Endothelial cell of umbilical vein (primary cell): ENCODE measurements at regions not wholly inside any gene's neighbourhood (a gene's known extent, or its start where the extent isn't known, plus 50 kb on each side); places are given as distances from the start of the nearest gene placed in this dataset.

Source experiments
- BruUV-seq: library from RNA; stranded (reverse); fragments of 400-500 nt; replicated peaks from 2 replicates; lab custom pipeline; 2021; lab: Mats Ljungman, UMichigan
- CTCF ChIA-PET: fragments of 300-600, 350-600 bp; sonication (Branson Sonifier 250); formaldehyde crosslinking; loops from one replicate; lab custom pipeline; 2021; ENCODE audit warnings: antibody characterized with exemption, inconsistent platforms; lab: Charles Lee
- POLR2A ChIA-PET: fragments of 300-600, 350-600 bp; sonication (Branson Sonifier 250); formaldehyde crosslinking; loops from one replicate; lab custom pipeline; 2021; ENCODE audit warnings: antibody characterized with exemption, inconsistent platforms; lab: Charles Lee
- DNase-seq: peaks from one replicate; pipeline ENCODE4 v3.0.0-alpha.2; 2011; ENCODE audit warnings: low read depth, low spot score
- FAIRE-seq: peaks from 2 replicates; lab custom pipeline; 2011; peaks lifted over from hg19 to GRCh38; lab: Jason Lieb, UNC
- H2AFZ ChIP-seq: 2 replicates; pipeline ENCODE4 v1.6.0; 2012; ENCODE audit warnings: low read depth, low read length, control low read depth, inconsistent platforms
- H3K27ac ChIP-seq: 2 replicates; pipeline ENCODE4 v1.5.1; 2011; ENCODE audit warnings: low read depth, mild to moderate bottlenecking, control low read depth, low read length, moderate library complexity; ENCODE audit not compliant: insufficient read depth
- H3K27me3 ChIP-seq, 2 experiments: 2 replicates each; pipeline versions ENCODE4 v1.6.0 to v1.6.1; 2011; ENCODE audit warnings: low read length in 2 of 2, mixed read lengths in 1 of 2; ENCODE audit not compliant: control insufficient read depth in 2 of 2, insufficient read depth in 2 of 2
- H3K36me3 ChIP-seq, 2 experiments: 2 replicates in 1 of 2; 3 replicates in 1 of 2; pipeline ENCODE4 v1.5.1; 2011; ENCODE audit warnings: low read length in 2 of 2, mild to moderate bottlenecking in 1 of 2, moderate library complexity in 1 of 2; ENCODE audit not compliant: control insufficient read depth in 2 of 2, insufficient read depth in 2 of 2; ENCODE audit errors: extremely low read depth in 1 of 2
- H3K4me1 ChIP-seq: 3 replicates; pipeline ENCODE4 v1.5.1; 2011; ENCODE audit warnings: mild to moderate bottlenecking, low read length; ENCODE audit not compliant: control insufficient read depth, insufficient read depth; ENCODE audit errors: extremely low read depth
- H3K4me2 ChIP-seq: 2 replicates; pipeline ENCODE4 v1.6.1; 2011; ENCODE audit warnings: low read length, control low read depth, mixed read lengths; ENCODE audit not compliant: insufficient read depth
- H3K4me3 ChIP-seq, 3 experiments: fragments of 200-600 bp in 1 of 3; sonication (generic), shearing (Covaris generic) in 1 of 3; replicated peaks in 1 of 3; 2 replicates each; pipeline ENCODE4 v1.5.1; 2011 to 2016; ENCODE audit warnings: control low read depth in 3 of 3, low read length in 3 of 3, mild to moderate bottlenecking in 2 of 3, inconsistent platforms in 1 of 3, low read depth in 1 of 3, moderate library complexity in 1 of 3; ENCODE audit not compliant: insufficient read depth in 1 of 3
- H3K79me2 ChIP-seq: 2 replicates; pipeline ENCODE4 v1.6.0; 2012; ENCODE audit warnings: low read length, inconsistent platforms; ENCODE audit not compliant: control insufficient read depth, insufficient read depth
- H3K9ac ChIP-seq: replicated peaks from 2 replicates; pipeline ENCODE3; 2011; ENCODE audit warnings: low read length, control low read depth; ENCODE audit not compliant: insufficient read depth; ENCODE audit errors: extremely low read depth
- H3K9me1 ChIP-seq: replicated peaks from 3 replicates; pipeline ENCODE4 v1.6.0; 2011; ENCODE audit warnings: mild to moderate bottlenecking, low read length; ENCODE audit not compliant: control insufficient read depth, insufficient read depth; ENCODE audit errors: extremely low read depth
- H3K9me3 ChIP-seq: replicated peaks from 2 replicates; pipeline ENCODE4 v1.5.1; 2012; ENCODE audit warnings: low read length, inconsistent platforms; ENCODE audit not compliant: control insufficient read depth, insufficient read depth
- H4K20me1 ChIP-seq: replicated peaks from 2 replicates; pipeline ENCODE3; 2011; ENCODE audit warnings: mild to moderate bottlenecking, low read length; ENCODE audit not compliant: control insufficient read depth, insufficient read depth; ENCODE audit errors: extremely low read depth
- CTCF ChIP-seq, 2 donors: IDR thresholded peaks; 1 replicate in 1 of 2; 2 replicates in 1 of 2; pipeline ENCODE4 v1.5.1; 2011; ENCODE audit warnings: low read length in 2 of 2, mild to moderate bottlenecking in 2 of 2, moderate library complexity in 2 of 2, control low read depth in 1 of 2, inconsistent platforms in 1 of 2, low read depth in 1 of 2; ENCODE audit not compliant: insufficient read depth in 1 of 2; ENCODE audit errors: extremely low read depth in 1 of 2
- EZH2 ChIP-seq: IDR thresholded peaks from 2 replicates; pipeline ENCODE4 v1.6.1; 2012; ENCODE audit warnings: borderline replicate concordance, low read depth, mild to moderate bottlenecking, moderate library complexity, low read length, inconsistent platforms; ENCODE audit not compliant: severe bottlenecking
- FOS ChIP-seq: IDR thresholded peaks from 2 replicates; pipeline ENCODE4 v1.6.1; 2011; ENCODE audit warnings: mild to moderate bottlenecking, low read length, moderate library complexity, borderline replicate concordance; ENCODE audit not compliant: insufficient read depth
- GATA2 ChIP-seq: IDR thresholded peaks from 2 replicates; pipeline ENCODE4 v1.7.0; 2011; ENCODE audit warnings: low read depth, mild to moderate bottlenecking, moderate library complexity, mixed read lengths, low read length; ENCODE audit not compliant: insufficient read length, insufficient read depth
- JUN ChIP-seq: IDR thresholded peaks from 2 replicates; pipeline ENCODE4 v1.6.1; 2011; ENCODE audit warnings: borderline replicate concordance, low read depth; ENCODE audit not compliant: insufficient read length, insufficient read depth
- MAX ChIP-seq: IDR thresholded peaks from 2 replicates; pipeline ENCODE4 v1.6.1; 2011; ENCODE audit not compliant: insufficient read depth, insufficient read length
- MYC ChIP-seq: IDR thresholded peaks from one replicate; pipeline ENCODE4 v1.6.1; 2011; ENCODE audit warnings: mild to moderate bottlenecking, low read depth, low read length
- POLR2A ChIP-seq: IDR thresholded peaks from 2 replicates; pipeline ENCODE4 v1.6.1; 2012; ENCODE audit warnings: low read depth, mild to moderate bottlenecking, control low read depth, low read length
- POLR2AphosphoS5 ChIP-seq: IDR thresholded peaks from 2 replicates; pipeline ENCODE4 v1.6.1; 2012; ENCODE audit warnings: low read depth, mild to moderate bottlenecking, control low read depth, low read length, moderate library complexity; ENCODE audit not compliant: insufficient read depth
- dilution Hi-C: fragments of 300-500 bp; cut with MboI; formaldehyde crosslinking; loops from one replicate; pipeline ENCODE4 v1.15.0; 2019; ENCODE audit warnings: low sequenced_read_pairs; ENCODE audit not compliant: extremely low pct_ligation_motif_present
- intact Hi-C: fragments of 100-400 bp; cut with micrococcal nuclease; formaldehyde crosslinking; loops from one replicate; pipeline ENCODE4 v1.10.0; 2022

DNA sequence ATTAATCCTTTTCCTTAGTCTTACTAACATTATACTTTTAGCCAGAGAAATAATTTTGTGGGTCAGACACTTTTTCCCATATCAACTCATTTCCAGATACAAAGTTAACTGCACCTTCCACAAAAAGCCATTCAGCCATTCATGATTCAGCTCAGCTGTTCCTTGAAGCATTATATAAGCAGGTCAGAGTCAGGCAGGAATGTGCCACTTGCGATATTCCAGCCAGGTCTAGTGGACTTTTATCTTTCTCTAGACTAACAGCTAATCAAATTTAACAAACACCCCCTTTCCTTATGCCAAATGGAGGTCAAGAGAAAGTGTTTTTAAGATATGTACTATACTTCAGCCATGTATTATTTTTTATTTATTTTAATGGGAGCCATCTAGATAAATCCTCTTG lies 75.6 kb upstream of the EPB41L3 start:
- H3K9me3 ChIP-seq = no peaks in the 10 kb centered on the region
- H3K4me2 ChIP-seq = no peak overlapping the region
- intact Hi-C loops = no loop called here
- no peak for FAIRE-seq
- no peak for DNase-seq
- no peak overlapping the region for H3K9ac ChIP-seq
- H3K79me2 ChIP-seq = no peaks in the 10 kb centered on the region
- H4K20me1 ChIP-seq = no peaks in the 10 kb centered on the region
- H2AFZ ChIP-seq = no peak overlapping the region
- H3K36me3 ChIP-seq = no peaks in the 10 kb centered on the region
- no peak for TF ChIP-seq POLR2A
- TF ChIP-seq GATA2 = no peak
- TF ChIP-seq FOS = no peak
- no peak for TF ChIP-seq CTCF (IDR thresholded peaks at IDR 0.05; ENCODE audit: extremely low read depth in 1 of 2, insufficient read depth in 1 of 2, low read depth in 1 of 2, low read length in 2 of 2)
- no peak for TF ChIP-seq POLR2AphosphoS5
- no peak for TF ChIP-seq MYC
- TF ChIP-seq MAX = no peak
- no peak for TF ChIP-seq EZH2
- no peak for TF ChIP-seq JUN
- dilution Hi-C loops = no loop called here
- H3K4me3 ChIP-seq = no peak overlapping the region
- ChIA-PET POLR2A (no interaction called here), CTCF (interaction anchor here (1.5 kb wide), 1 partner anchor 272 kb away, joined by 3 read pairs; no protein-coding TSS in a partner anchor)
- no peaks in the 10 kb centered on the region for H3K9me1 ChIP-seq
- H3K4me1 ChIP-seq = no peaks in the 10 kb centered on the region
- no peak overlapping the region for H3K27ac ChIP-seq
- no TSS peak for BruUV-seq
- H3K27me3 ChIP-seq = peaks cover 0 to 2% of the 10 kb centered on the region in 2 experiments
